ENCODE measurements at regions not wholly inside any gene's neighbourhood (a gene's known extent, or its start where the extent isn't known, plus 50 kb on each side); places are given as distances from the start of the nearest gene placed in this dataset.

GRCh38 chr5:82656341-82656761 lies 378.2 kb upstream of the RPS23 start:
- no peak for TF ChIP-seq CTCF (IDR thresholded peaks at IDR 0.05)
- no peak for TF ChIP-seq SIN3A (IDR thresholded peaks at IDR 0.05; ENCODE audit: borderline replicate concordance, insufficient read depth, low read depth, low read length)
